Left renal pelvis (tissue), 4 donors: ENCODE measurements at regions not wholly inside any gene's neighbourhood (a gene's known extent, or its start where the extent isn't known, plus 50 kb on each side); places are given as distances from the start of the nearest gene placed in this dataset.

ENCODE experiments used
- DNase-seq, 4 donors: peaks; one replicate each; pipeline ENCODE4 v3.0.0-alpha.2; 2013; ENCODE audit warnings: low read depth in 4 of 4, low spot score in 3 of 4

DNA sequence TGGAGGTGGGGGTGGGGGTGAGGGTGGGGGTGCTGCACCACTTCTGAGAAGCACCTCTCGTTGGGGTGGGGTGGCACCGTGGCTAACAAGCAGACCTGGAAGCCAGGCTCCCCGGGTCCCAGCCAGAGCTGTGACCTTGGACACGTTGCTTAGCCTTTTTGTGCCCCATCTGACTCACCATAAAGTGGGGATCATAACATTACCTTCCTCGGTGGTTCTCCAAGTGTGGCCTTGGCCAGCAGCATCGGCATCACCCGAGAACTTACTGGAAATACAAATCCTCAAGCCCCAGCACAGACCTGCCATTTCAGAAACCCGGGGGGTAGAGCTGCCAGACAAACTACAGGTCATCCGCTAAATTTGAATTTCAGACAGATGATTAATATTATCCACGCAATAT is 58.7 kb upstream of the SLC66A3 start:
- DNase-seq = no peak

GRCh38 chr2:11097038-11097720 is 58.1 kb upstream of the SLC66A3 start:
- no peak for DNase-seq

DNA sequence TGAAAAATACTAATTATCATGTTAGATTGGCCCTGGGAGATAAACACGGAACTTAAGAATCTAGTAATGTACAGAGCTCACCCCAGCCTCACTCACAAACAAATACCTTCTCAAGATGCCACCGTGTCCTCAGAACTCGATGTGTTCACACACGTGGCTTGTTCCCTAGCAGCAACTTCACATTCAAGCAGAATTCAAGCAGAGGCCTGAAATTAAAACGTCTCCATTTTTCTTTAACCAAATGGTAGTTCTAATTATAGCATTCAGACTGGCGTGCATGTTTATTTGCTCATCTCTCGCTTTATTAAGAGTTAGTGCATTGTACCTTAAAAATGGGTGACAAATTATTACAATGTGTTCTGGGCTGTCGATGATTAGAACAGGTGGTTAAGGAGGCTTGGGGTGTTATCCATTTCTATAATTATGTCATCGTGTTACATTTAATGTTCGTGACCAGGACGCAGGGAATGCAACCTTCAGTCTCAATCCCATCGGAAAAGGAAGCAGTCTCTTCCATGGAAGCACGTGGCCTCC is 57.3 kb upstream of the SLC66A3 start:
- DNase-seq = no peak

DNA sequence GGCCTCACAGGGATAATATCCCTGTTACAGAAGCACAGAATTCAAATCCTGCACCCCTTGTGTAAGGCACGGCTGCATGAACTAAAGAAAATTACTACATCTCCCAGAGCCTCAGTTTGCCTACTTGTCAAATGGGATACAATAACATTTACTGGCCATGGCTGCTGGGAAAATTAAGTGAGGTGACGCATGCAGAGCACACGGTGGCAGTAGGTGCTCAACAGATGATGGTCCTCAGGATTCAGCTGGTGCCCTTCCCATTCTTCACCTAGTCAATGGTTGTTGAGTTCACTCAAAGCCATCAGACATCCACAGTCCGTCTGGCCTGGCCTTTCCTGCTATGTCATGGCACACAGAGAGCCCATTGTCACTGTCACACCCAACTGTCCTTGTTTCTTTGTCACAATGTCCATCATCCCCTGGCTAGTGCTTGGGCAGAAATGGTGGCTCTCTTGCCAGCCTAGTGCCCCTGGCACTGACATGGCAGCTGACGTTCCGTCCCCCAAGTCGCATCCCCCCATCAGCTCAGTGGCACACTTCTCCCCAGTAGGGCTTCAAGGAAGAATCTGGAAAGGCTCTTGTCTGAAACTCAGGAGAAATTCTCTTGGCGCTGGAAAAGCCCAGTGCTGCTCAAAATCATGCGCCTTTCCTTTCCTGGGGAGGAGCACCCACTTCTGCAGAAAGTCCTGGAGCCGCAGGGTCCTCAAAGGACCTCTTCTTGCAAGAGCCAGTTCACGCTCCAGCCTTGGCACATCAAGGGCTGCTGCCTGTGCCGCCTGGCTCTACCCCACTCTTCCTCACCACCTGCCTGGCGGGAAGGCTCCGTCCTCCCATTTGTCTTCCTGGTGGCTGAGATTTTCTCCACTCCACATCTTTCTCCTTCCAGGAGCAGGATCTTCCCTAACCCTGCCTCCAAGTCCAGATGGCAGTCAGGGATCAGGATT is 55.9 kb upstream of the SLC66A3 start:
- DNase-seq = no peak

- DNase-seq = no peak
These were observed 55.1 kb upstream of the SLC66A3 start for GRCh38 chr2:11100130-11100529.

DNA sequence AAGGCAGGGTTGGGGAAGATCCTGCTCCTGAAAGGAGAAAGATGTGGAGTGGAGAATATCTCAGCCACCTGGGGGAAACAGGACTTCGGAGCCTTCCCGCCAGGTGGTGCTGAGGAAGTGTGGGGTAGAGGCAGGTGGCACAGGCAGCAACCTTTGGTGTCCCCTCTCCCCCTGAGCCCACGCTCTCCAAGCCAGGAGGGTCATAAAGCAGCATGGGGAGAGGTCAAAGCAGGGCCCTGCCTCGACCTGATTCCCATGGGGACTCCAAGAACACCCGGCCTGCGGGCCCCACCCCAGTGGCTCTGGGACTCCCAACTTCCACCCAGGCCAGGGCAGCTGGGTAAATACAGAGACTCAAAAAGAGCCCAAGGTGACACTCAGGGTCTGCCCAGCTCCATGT is 54.3 kb upstream of the SLC66A3 start:
- no peak for DNase-seq

- no peak for DNase-seq
These were observed 53.8 kb upstream of the SLC66A3 start for GRCh38 chr2:11101430-11101829.

DNA sequence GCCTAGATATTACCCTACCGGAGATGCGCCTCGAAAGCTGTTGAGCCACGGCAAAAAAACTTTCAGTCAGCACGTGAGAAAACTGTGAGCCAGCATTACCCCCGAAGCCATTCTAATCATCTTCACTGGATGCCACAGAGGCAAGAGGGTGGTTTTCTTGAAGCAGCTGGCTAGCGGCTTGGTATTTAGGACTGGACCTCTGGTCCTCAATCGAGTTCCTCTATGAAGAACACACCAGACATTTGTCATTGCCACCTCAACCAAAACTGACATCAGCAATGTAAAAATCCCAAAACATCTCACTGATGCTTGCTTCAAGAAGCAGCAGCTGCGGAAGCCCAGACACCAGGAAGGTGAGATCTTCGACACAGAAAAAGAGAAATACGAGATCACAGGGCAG is 52.8 kb upstream of the SLC66A3 start:
- DNase-seq = no peak

GRCh38 chr2:11102956-11103860 is 52.1 kb upstream of the SLC66A3 start:
- no peak for DNase-seq

GRCh38 chr2:11103984-11104793 is 51.1 kb upstream of the SLC66A3 start:
- no peak for DNase-seq

DNA sequence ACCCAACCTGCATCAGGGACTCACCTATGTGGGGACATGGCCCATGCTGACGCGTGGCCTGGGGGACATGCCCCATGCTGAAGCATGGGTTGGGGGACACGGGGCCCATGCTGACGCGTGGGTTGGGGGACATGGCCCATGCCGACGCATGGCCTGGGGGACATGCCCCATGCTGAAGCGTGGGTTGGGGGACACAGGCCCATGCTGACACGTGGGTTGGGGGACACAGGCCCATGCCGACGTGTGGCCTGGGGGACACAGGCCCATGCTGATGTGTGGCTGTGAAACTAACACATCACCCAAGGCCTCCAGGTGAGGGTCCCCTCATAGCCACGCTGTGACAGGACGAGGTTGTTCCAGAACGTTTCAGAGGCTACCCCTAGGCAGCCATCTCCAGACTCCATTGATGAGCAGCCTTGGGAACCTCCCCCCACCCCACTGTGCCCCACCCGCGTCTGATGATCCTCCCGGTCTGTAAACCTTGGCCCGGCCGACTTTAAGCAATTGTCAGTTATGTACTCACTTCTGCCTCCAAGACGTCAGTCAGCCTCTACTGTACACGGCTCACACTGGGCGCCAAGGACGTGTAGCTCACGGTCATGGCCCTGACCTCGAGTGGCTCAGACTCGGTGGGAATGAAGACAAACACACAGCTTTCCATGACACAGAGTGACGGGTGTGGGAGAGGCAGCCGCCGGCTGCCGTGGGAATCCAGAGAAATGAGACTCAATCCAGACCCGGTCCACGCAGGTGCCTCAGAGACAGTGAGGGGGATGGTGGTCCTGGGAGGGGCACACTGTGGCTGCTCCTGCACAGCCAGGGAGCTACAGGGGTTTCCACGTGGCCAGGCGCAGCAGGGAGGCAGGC is 50.2 kb upstream of the SLC66A3 start:
- DNase-seq = no peak
